ENCODE measurements at regions not wholly inside any gene's neighbourhood (a gene's known extent, or its start where the extent isn't known, plus 50 kb on each side); places are given as distances from the start of the nearest gene placed in this dataset.

GRCh38 chr7:112566442-112567324, 85.9 kb downstream of the LSMEM1 start:
- TF ChIP-seq RBM15 (IDR thresholded peaks at IDR 0.05; ENCODE audit: insufficient read depth, low read length), result no peak
- TF ChIP-seq NFYB (IDR thresholded peaks at IDR 0.05; ENCODE audit: extremely low read depth, insufficient read length), result no peak
- no peak for TF ChIP-seq HMG20A (CRISPR knock-in tag; conservative IDR thresholded peaks at IDR 0.05)
- no peak for TF ChIP-seq JUN (IDR thresholded peaks at IDR 0.05; ENCODE audit: borderline replicate concordance, low read depth, low read length)
- no peak for TF ChIP-seq JUN (CRISPR knock-in tag; IDR thresholded peaks at IDR 0.05; ENCODE audit: borderline replicate concordance)
- no peak for TF ChIP-seq SETDB1 (IDR thresholded peaks at IDR 0.05; ENCODE audit: low read length)
- no peak for TF ChIP-seq RFX1 (IDR thresholded peaks at IDR 0.05)
- no peak for TF ChIP-seq PTBP1 (IDR thresholded peaks at IDR 0.05; ENCODE audit: low read depth, low read length)
- TF ChIP-seq CTCF (IDR thresholded peaks at IDR 0.05 in 2 of 3, conservative IDR thresholded peaks at IDR 0.05 in 1 of 3; ENCODE audit: insufficient read depth in 2 of 3, low read depth in 1 of 3, low read length in 3 of 3), result no peak
- TF ChIP-seq POLR2A (conservative IDR thresholded peaks at IDR 0.05), result no peak
- TF ChIP-seq MAX (CRISPR knock-in tag; IDR thresholded peaks at IDR 0.05), result no peak
